HG02623 (cell line): ENCODE measurements at regions not wholly inside any gene's neighbourhood (a gene's known extent, or its start where the extent isn't known, plus 50 kb on each side); places are given as distances from the start of the nearest gene placed in this dataset.
A peak's percentile ranks its signal among the peaks of the same experiment; 100 is the strongest.
"Not testable (repeated sequence)": the region's sequence is repeated elsewhere in the genome, so short reads cannot be mapped to it uniquely, and the experiment has no call there.

Experiments used
- ATAC-seq: cut with Tn5 transposase; IDR thresholded peaks from one replicate; pipeline ENCODE4 v1.9.1; 2021; ENCODE audit warnings: moderate library complexity; ENCODE audit not compliant: unreplicated experiment

DNA sequence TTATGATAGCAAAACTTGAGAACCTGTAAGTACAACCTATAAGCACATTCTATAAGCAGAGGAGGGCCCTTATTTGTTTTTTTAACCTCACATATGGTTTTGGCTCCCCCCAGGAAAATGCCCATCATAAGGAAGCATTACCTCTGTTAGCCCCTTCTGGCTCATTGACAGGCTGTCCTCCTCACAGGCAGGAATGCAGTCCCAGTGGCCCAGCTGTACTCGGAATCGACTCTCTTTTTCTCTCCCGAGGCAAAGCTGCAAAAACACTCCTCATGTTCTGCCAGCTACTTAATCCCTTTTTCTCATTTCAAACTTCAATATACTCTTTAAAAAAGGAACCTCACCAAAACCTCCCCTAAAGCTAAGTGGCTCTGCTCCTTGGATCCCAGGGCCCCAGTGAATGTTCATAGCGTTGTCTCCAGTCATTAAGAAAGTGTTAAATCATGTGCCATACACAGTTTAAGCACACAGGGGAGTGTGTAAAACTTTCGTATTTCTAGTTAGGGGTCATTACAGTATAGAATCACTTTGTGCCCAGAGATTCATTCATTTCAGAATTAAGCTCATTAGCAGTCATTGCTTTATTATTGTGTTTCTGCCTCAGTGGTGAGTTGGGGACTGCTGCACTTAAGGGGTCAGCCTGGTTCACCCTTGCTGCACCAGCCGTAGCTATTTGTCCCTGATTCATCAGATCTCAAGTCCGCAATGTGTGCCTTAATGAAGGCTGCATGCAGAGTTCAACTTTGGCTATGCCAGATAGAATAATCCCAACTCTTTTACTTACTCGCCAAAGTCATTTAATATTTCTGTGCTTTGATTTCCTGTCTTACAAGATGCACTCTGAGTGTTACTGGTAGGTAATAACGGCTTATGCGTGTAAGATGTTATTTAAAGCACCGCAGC lies 57.6 kb downstream of the JRKL start:
- no peak for ATAC-seq

DNA sequence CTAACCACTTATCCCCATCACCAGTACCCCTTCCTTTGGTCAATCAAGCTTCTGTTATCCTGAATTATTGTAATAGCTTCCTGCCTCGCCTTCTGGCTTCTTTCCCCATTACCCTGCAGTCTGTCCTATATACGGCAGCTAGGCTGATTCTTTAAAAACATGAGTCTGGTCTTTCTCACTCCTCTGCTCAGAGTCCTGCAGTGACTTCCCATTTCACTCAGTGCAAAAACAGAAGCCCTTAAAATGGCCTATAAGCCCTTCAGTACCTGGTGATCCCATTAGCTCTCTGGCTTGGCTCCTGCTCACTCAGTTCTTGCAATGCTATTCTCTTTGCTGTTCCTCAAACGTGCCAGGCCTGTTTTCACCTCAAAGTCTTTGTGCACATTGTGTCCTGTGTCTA lies 58.4 kb downstream of the JRKL start:
- ATAC-seq: no peak

DNA sequence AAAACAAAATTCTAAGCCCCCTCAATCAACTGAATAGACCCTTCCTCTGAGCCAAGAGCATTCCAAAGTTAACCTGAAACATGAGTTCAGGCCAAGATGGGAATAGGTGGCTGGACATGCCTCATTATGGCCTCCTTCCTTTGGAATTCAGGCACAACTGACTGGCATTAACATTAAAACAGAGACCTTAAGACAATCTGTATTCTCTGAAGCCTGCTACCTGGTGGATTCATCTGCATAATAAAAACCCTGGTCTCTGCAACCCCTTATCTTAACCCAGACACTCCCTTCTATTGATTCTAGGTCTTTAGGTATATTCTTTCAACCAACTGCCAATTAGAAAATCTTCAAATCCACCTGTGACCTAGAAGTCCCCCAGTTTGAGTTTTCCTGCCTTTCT lies 66.3 kb downstream of the JRKL start:
- ATAC-seq: no peak

DNA sequence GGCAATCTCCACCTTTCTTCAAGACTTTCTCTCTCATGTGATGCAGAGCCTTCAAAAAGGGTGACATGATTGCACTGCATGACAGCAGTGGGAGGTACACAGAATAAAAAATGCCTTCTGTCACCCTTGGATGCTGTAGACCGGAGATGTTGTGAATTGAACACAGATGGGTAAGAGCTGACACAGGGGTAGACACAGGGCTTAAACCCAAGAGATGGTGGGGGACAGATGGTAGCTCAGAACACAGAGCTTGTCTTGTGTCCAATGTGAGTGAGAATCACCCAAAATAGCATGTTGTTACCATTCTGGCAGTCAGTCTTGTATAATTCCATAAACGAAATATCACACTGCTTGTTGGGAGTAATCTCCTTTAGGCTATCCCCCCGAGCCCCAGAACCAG lies 69.9 kb downstream of the JRKL start:
- no peak for ATAC-seq

DNA sequence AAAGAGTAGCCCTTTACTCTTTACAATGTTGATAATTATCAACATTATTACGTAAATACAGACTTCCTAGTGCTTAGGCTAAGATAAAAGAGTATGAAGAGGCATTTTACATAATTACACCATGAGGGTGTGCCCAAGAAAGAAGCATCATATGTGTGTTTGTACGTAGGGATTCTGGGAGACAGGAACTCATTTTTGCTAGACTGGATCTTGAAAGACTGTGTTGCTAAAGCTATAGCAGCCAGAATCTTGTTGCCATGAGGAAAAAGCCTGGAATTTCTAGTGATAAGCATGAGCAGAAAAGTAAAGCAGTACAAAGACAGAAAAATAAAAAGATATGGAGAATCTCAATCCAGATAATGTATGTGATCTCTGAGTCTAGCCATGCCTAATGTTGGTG lies 72.1 kb downstream of the JRKL start:
- no peak for ATAC-seq

DNA sequence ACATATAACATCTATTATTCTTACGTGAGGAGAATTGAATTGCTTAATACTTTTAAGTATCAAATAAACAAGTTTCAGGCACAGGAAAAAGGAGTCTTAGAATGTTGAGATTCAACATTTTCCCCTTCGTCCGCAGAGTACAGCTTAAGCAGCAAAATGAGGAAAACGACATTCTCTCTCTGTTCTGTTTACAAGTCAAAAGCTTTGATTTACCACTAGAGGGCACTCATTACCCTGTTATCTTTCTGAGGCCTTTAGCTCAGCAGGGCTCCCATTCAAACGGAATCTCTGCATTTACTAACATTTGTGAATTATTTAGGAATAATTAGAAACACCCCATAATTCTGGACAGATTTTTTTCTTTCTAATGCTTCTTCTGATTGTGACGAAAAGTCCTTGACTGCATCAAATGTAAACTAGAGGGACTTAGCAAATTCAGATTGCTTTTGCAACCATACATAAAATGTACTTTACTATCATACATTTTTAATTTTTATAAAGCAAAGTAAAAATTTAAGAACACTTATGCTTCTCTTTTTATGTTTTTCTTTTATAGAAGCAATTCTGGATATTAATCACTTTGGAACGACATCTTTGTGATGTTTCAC lies 75.0 kb downstream of the JRKL start:
- peak; percentile 90 for ATAC-seq

DNA sequence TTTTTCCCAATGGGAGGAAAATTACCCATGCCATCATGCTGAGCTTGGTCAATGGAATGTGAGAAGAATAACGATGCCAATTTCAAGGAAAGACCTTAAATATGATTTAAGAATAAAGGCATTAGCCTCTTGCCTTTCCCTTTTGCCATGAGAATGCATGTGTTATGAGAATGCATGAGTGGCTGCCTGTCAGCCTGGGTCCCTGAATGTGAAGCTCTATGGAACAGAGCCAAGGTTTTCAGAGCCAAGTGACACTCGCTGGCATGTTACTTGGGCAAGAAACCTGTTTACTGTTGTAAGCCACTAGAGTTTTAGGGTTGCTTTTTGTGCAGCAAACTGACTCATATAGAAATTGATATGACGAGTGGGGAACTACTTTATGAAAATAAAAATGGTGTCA lies 75.7 kb downstream of the JRKL start:
- ATAC-seq: no peak

DNA sequence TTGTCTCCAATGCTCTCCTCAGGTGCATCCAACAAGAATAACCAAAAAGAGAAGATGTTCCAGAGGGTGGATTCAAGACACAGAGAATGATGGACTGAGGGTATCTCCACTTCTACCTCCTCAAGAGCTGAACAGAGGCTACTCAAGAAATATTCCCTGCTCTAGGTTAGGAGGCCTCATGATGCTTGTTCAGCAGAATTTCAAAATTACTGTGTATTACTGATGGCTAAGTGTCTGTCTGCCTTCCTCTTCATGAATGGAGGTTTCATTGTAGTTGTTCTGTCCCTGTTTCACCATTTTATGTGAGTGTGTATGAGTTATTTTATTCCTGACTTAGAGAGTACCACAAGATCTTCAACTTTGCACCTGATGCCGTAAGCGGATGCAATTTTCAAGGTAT lies 76.8 kb downstream of the JRKL start:
- ATAC-seq: no peak

DNA sequence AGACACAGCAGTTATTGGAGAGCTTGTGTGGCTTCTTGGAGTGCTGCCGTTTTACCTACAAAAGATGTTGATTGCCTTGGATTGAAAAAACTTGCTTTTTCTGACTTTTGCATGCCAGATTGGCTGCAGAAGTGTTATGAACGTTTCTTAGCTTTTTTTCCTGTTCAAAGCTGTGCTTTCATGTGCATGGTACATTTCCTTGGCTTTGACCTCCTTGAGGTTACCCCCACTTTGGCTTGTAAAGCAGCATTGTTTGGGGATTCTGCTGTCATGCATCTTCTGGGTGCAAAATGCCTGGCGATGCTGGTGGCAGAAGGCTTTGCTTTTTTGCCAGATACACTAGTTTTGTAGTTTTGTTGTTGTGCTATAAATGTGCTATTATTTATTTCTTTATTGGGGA lies 80.0 kb downstream of the JRKL start:
- ATAC-seq: no peak

DNA sequence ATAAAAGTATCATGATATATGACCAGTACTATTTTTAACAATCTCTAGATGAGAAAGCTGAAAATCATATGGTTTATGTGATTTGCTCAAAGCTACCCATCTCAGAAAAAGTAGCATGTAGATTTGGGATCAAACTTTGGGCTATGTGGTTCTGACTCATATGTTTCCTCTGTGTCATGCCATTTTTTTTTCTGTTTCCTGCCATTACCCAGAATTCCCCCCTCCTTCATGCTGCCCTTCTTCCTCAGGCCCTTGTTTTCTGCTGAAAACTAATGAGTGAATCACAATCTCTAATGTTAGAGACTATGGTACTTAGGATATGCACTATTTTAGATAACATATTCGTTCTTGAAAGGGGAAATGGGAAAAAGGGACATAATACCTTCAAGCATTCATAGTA lies 80.7 kb downstream of the JRKL start:
- no peak for ATAC-seq

DNA sequence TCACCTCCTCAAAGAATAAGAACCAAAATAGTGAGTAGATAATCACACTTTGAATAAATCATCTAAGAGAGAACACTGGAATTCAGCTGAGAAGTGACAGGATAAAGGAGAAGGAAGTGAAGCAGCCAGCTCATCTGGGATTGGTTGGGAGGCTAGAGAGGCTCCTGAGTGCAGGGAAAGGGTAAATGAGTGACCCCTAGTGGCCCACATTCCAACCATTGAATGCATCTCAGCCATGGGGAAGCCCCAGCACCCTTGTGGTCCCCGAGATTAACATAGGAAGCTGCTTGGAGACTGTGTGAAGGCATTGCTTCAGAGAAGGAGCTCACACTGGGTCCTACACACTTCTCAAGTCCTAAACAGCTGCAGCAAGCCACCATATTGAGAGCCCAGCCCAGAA lies 82.3 kb downstream of the JRKL start:
- peak; percentile 77 for ATAC-seq

DNA sequence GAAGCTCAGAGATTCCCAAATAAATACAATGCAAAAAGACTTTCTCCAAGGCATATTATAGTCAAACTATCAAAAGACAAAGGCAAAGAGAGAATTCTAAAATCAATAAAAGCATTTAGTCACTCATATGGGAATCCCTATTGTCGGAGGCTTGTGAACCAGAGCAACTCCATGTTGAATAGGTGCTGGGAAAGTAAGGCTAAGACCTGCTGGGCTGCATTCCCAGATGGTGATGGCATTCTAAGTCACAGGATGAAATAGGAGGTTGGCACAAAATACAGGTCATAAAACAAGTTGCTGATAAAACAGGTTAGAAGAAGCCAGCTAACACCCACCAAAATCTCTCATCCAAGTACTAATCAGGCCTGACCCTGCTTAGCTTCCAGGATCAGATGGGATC lies 84.5 kb downstream of the JRKL start:
- ATAC-seq: no peak

DNA sequence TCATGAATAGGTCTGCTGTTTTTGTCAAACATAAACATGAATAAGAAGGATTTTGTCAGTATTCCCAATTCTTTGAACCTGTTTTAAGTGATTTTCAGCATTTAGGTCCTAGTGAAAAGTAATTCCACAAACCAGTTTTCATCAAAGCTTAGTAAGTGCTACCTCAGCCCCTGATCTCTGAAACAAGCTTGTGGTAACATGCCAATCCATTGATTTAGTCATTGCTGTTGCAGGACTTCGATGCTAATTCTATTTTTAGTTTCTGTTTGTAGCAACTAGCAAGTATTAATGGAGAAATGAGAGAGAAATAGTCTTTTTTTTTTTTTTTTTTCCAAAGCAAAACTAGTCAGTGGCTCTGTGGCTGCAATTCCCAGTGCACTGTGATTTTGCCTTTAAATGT lies 91.4 kb downstream of the JRKL start:
- no peak for ATAC-seq

DNA sequence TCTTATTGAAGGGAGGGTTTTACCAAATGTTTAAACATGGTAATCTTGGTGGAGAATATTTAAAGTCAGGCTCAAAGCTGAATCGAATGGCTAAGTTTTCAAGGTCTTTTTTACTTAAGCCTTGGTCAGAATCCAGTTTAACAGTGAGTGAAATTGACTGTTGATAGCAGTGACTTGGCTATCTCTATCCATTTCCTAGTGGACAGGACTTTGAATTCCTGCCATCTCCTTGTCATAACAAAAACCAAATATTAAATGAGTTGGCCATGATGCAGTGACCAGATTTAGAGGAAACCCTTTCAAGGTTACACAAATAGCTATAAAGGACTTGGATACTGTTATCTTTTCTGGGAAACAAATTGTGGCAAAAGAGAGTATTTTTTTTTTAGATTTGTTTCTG lies 92.0 kb downstream of the JRKL start:
- no peak for ATAC-seq

DNA sequence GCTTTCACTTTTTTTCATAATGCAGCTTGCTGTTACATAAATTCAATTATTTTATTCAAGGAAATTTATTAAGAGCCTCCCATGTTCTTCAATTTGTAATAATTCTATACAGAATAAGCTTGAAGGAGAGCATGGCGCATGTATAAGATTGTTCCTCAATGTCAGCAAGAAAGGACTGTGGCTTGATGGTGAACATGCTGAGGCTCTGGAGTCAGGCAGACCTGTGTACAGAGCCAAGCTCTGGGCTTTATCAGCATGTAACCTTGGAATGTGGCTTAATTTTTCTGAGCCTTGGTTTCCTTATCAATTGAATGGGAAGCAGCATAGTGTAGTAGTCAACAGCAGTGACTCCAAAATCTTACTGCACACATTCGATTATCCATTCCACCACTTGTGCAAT lies 92.4 kb downstream of the JRKL start:
- ATAC-seq: no peak

DNA sequence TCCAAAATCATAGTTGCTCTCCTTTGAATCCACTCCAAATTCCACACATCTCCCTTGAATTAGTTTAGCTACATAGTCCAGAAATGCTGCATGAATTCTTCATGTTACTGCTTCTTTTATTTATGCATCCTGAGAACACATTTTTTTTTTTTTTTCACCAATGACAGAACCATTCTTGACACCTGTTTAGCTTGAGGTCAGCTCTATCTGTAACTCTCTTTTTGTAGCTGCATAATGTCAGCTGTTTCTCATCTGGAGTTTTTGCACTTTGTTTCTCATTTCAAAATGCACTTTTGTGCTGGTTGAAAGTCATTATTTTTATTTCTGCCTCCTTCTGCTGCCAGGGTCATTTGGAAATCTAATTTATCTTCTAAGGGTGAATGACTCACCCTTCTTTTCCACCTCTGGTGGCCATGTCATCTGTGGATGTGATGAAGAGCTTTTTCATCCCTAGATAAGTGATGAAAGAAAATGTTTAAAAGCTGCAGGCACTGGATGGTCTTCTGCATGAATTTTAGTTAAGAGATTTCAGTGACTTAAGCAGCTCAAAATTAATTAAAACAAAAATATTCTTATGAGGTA lies 93.7 kb downstream of the JRKL start:
- ATAC-seq: no peak

DNA sequence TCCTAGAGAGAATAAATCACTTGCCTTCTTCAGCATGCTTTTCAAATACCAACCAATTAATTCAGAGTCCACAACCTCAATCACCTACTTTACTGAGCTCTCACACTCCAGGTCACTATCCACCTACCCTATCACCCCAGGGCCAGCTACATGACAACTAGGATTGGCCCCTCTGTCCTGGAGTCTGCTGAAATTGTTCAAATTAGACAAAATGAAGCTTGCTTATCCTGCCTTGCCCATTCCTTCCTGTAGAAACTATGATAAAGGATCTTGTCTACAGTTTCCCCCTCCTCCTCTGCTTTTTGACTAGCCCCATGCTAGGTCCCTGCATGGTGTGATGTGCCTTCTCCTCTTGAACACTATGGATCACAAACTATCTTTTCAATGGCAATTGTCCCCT lies 94.5 kb downstream of the JRKL start:
- ATAC-seq: no peak

DNA sequence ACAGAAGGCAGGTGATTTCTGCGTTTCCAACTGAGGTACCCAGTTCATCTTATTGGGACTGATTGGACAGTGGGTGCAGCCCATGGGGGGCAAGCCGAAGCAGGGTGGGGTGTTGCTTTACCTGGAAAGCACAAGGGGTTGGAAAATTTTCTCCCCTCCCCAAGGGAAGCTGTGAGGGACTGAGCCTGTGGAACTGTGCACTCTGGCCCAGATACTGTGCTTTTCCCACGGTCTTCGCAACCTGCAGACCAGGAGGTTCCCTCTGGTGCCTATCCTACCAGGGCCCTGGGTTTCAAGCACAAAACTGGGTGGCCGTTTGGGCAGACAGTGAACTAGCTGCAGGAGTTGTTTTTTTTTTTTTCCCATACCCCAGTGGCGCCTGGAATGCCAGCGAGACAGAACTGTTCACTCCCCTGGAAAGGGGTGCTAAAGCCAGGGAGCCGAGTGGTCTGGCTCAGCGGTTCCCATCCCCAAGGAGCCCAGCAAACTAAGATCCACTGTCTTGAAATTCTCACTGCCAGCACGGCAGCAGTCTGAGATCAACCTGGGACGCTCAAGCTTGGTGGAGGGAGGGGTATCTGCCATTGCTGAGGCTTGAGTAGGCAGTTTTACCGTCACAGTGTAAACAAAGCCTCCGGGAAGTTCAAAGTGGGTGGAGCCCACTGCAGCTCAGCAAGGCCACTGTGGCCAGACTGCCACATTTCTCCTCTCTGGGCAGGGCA lies 97.2 kb downstream of the JRKL start:
- no peak for ATAC-seq

DNA sequence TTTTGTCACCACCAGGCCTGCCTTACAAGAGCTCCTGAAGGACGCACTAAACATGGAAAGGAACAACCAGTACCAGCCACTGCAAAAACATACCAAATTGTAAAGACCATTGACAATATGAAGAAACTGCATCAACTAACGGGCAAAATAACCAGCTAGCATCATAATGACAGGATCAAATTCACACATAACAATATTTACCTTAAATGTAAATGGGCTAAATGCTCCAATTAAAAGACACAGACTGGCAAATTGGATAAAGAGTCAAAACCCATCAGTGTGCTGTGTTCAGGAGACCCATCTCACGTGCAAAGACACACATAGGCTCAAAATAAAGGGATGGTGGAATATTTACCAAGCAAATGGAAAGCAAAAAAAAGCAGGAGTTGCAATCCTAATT lies 99.1 kb downstream of the JRKL start:
- ATAC-seq: not testable (repeated sequence)

DNA sequence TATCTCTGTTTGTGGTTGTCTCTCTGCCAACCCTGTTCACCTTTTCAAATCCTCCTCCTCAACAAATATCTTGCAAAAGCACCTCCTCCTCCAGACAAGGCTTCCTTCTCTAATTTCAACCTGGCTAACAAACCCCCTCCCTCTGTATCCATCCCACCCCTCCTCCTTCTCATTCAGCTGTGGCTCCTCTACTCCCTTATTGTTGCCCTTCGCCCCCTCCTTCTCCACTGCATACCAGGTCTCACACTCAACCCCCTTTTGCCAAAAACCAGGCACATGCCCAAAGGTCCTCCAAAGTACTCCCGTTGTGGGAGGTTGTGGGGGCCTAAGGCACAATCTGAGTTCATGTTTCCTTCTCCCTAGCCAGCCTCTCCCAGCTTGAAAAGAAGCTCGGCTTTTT lies 110.6 kb downstream of the JRKL start:
- ATAC-seq: no peak

DNA sequence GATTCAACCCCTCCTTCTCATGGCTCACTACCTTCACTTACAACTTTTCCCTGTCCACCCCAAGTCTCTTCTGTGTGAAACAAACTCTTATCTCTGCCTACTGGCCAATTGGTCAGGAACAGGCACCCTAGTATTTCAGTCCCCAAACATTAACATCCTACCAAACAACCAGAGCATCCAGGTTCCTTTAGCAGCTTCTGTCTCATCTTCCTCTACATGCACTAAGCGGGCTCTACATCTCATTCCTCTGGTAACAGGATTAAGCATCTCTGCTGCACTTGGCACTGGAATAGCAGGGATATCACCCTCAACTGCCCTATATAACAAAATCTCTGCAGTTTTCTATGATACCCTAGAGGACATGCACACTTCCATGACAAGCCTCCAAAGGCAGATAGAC lies 116.2 kb downstream of the JRKL start:
- no peak for ATAC-seq

DNA sequence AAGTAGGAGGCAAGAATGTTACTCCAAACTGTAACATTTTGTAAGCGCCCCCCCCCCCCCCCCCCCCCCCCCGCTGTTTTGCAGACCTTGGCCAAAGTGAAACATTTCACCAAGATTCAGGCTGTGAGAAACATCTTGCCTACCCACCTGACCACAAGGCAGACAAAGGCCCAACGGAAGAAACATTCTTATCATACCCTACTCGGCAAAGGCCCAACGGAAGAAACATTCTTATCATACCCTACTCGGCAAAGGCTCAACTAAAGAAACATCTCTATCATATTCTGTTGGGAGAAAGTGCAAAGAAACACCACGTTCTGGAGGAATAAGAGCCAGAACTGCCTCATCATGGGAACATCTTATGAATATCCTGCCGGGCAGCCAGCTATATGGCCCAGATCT lies 117.1 kb downstream of the JRKL start:
- no peak for ATAC-seq
